SK-N-SH treated with all-trans-retinoic acid at 6 μM for 48 hours (cell line): ENCODE measurements at regions not wholly inside any gene's neighbourhood (a gene's known extent, or its start where the extent isn't known, plus 50 kb on each side); places are given as distances from the start of the nearest gene placed in this dataset.

ENCODE experiments used
- ATAC-seq: fragments of 200-7000 bp; cut with Tn5 transposase; 3 replicates; pipeline ENCODE4 v1.9.1; 2020; ENCODE audit warnings: mild to moderate bottlenecking, moderate library complexity
- ARNTL ChIP-seq: fragments of 450-650 bp; formaldehyde crosslinking; IDR thresholded peaks from 2 replicates; pipeline ENCODE4 v1.5.0; 2020; ENCODE audit warnings: low read depth, mild to moderate bottlenecking, moderate library complexity, borderline replicate concordance
- CSDC2 ChIP-seq: fragments of 250-450 bp; sonication (Bioruptor Pico); IDR thresholded peaks from 2 replicates; pipeline ENCODE4 v1.5.0; 2020; ENCODE audit warnings: mild to moderate bottlenecking, moderate library complexity
- CSRNP3 ChIP-seq: fragments of 250-450 bp; sonication (Bioruptor Pico); IDR thresholded peaks from 2 replicates; pipeline ENCODE4 v1.5.1; 2021; ENCODE audit warnings: mild to moderate bottlenecking, moderate library complexity
- ESRRG ChIP-seq: fragments of 250-450 bp; sonication (Bioruptor Pico); IDR thresholded peaks from 2 replicates; pipeline ENCODE4 v1.6.1; 2021; ENCODE audit warnings: mild to moderate bottlenecking
- GLIS3 ChIP-seq: fragments of 250-450 bp; sonication (Bioruptor Pico); IDR thresholded peaks from 2 replicates; pipeline ENCODE4 v1.5.0; 2020; ENCODE audit warnings: mild to moderate bottlenecking, moderate library complexity
- ISL1 ChIP-seq: fragments of 250-450 bp; sonication (Bioruptor Pico); IDR thresholded peaks from 2 replicates; pipeline ENCODE4 v2.1.2; 2022; ENCODE audit warnings: mild to moderate bottlenecking, moderate library complexity
- OSR1 ChIP-seq: fragments of 250-450 bp; sonication (Bioruptor Pico); IDR thresholded peaks from 2 replicates; pipeline ENCODE4 v1.8.0; 2022; ENCODE audit warnings: moderate library complexity, mild to moderate bottlenecking, inconsistent platforms
- POU6F1 ChIP-seq: fragments of 250-450 bp; sonication (Bioruptor Pico); IDR thresholded peaks from 2 replicates; pipeline ENCODE4 v1.8.0; 2021; ENCODE audit warnings: low read depth, mild to moderate bottlenecking, moderate library complexity, borderline replicate concordance
- PPARA ChIP-seq: fragments of 250-450 bp; sonication (Bioruptor Pico); IDR thresholded peaks from 2 replicates; pipeline ENCODE4 v1.5.0; 2020; ENCODE audit warnings: mild to moderate bottlenecking, borderline replicate concordance
- RARB ChIP-seq: fragments of 250-450 bp; sonication (Bioruptor Pico); IDR thresholded peaks from 2 replicates; pipeline ENCODE4 v1.8.0; 2021; ENCODE audit warnings: mild to moderate bottlenecking, moderate library complexity
- SNAI2 ChIP-seq: fragments of 250-450 bp; sonication (Bioruptor Pico); IDR thresholded peaks from 2 replicates; pipeline ENCODE4 v1.5.0; 2020; ENCODE audit warnings: mild to moderate bottlenecking, moderate library complexity
- TCF4 ChIP-seq: fragments of 250-450 bp; sonication (Bioruptor Pico); IDR thresholded peaks from 2 replicates; pipeline ENCODE4 v1.8.0; 2021; ENCODE audit warnings: mild to moderate bottlenecking, moderate library complexity, borderline replicate concordance
- TOX ChIP-seq: fragments of 250-450 bp; sonication (Bioruptor Pico); IDR thresholded peaks from 2 replicates; pipeline ENCODE4 v1.8.0; 2021; ENCODE audit warnings: mild to moderate bottlenecking, moderate library complexity, borderline replicate concordance
- TSHZ2 ChIP-seq: fragments of 250-450 bp; sonication (Bioruptor Pico); IDR thresholded peaks from 2 replicates; pipeline ENCODE4 v1.5.0; 2020; ENCODE audit warnings: mild to moderate bottlenecking, moderate library complexity
- ZC3H10 ChIP-seq: fragments of 250-450 bp; sonication (Bioruptor Pico); IDR thresholded peaks from 2 replicates; pipeline ENCODE4 v1.5.1; 2021; ENCODE audit warnings: mild to moderate bottlenecking, moderate library complexity
- ZFP3 ChIP-seq: fragments of 250-450 bp; sonication (Bioruptor Pico); IDR thresholded peaks from 2 replicates; pipeline ENCODE4 v1.5.0; 2020; ENCODE audit warnings: mild to moderate bottlenecking, moderate library complexity
- ZFP30 ChIP-seq: fragments of 450-650 bp; formaldehyde crosslinking; IDR thresholded peaks from 2 replicates; pipeline ENCODE4 v1.5.0; 2022; ENCODE audit warnings: mild to moderate bottlenecking, moderate library complexity
- ZNF565 ChIP-seq: fragments of 450-650 bp; formaldehyde crosslinking; conservative IDR thresholded peaks from 2 replicates; pipeline ENCODE4 v1.5.0; 2020; ENCODE audit warnings: low read depth, mild to moderate bottlenecking, moderate library complexity
- TF ChIP-seq, protein P1 (sequence below): fragments of 250-450 bp; sonication (Bioruptor Pico); IDR thresholded peaks from 2 replicates; pipeline ENCODE4 v1.8.0; 2020; ENCODE audit warnings: mild to moderate bottlenecking, moderate library complexity, borderline replicate concordance

- TF ChIP-seq POU6F1 (CRISPR knock-in tag) (no peak), TOX (CRISPR knock-in tag) (no peak), ZC3H10 (CRISPR knock-in tag) (no peak), RARB (CRISPR knock-in tag) (no peak), TCF4 (no peak), ARNTL (CRISPR knock-in tag) (no peak), ISL1 (CRISPR knock-in tag) (no peak), TSHZ2 (CRISPR knock-in tag) (no peak), ZFP30 (CRISPR knock-in tag) (no peak), PPARA (CRISPR knock-in tag) (no peak)
- ATAC-seq: no peak
These were observed 473.2 kb downstream of the TMA16 start for GRCh38 chr4:163967710-163968109.

DNA sequence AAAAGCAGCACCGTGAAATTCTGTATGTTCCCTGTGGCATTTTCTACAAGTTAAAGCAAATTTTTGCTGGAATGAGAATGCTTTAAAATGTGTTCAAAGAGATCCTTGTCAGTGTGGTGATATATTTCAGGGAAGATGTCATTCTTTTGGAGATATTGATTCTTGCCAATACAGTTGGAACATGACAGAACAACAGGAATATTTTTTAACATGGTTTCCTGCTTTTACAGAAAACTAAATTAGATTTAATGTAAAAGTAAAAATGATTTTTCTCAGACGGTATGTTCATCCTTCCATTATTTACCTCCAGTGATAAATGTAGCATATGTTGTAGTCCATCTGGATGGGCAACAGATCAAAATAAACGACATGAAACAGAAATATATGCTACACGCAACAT lies 474.8 kb downstream of the TMA16 start:
- ATAC-seq: no peak
- TF ChIP-seq CSDC2 (CRISPR knock-in tag): no peak
- TF ChIP-seq GLIS3 (CRISPR knock-in tag): no peak
- TF ChIP-seq ZFP30 (CRISPR knock-in tag): no peak
- TF ChIP-seq OSR1 (CRISPR knock-in tag): no peak
- no peak for TF ChIP-seq TSHZ2 (CRISPR knock-in tag)
- no peak for TF ChIP-seq TCF4
- TF ChIP-seq CSRNP3 (CRISPR knock-in tag): no peak
- no peak for TF ChIP-seq ZC3H10 (CRISPR knock-in tag)
- no peak for TF ChIP-seq TOX (CRISPR knock-in tag)
- TF ChIP-seq SNAI2 (CRISPR knock-in tag): no peak
- no peak for TF ChIP-seq ESRRG (CRISPR knock-in tag)
- no peak for TF ChIP-seq ARNTL (CRISPR knock-in tag)
- TF ChIP-seq PPARA (CRISPR knock-in tag): no peak
- no peak for TF ChIP-seq POU6F1 (CRISPR knock-in tag)
- TF ChIP-seq ZNF565 (CRISPR knock-in tag): no peak
- no peak for TF ChIP-seq ZFP3 (CRISPR knock-in tag)
- TF ChIP-seq, protein P1, sequence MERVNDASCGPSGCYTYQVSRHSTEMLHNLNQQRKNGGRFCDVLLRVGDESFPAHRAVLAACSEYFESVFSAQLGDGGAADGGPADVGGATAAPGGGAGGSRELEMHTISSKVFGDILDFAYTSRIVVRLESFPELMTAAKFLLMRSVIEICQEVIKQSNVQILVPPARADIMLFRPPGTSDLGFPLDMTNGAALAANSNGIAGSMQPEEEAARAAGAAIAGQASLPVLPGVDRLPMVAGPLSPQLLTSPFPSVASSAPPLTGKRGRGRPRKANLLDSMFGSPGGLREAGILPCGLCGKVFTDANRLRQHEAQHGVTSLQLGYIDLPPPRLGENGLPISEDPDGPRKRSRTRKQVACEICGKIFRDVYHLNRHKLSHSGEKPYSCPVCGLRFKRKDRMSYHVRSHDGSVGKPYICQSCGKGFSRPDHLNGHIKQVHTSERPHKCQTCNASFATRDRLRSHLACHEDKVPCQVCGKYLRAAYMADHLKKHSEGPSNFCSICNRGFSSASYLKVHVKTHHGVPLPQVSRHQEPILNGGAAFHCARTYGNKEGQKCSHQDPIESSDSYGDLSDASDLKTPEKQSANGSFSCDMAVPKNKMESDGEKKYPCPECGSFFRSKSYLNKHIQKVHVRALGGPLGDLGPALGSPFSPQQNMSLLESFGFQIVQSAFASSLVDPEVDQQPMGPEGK (CRISPR knock-in tag): no peak
- TF ChIP-seq RARB (CRISPR knock-in tag): no peak
